ENCODE measurements at regions not wholly inside any gene's neighbourhood (a gene's known extent, or its start where the extent isn't known, plus 50 kb on each side); places are given as distances from the start of the nearest gene placed in this dataset.

DNA sequence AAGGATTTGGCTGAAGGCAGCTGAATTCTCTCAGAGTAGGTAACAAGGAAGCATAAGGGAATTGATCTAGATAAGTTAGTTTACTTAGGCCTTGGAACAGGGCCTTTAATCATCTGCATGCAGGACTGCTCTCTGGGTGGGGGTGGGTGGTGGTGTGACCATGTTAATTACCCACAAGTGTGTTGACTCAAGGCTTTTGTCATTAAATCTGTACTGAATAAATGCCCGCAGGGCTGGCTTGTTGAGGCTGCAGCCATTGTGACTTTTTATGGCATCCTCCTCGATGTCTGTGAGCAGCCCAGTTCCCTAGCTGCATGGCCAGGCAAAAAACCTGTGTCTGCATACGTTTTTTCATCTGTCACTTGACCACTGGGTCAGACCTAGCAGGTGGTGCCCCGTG lies 63.5 kb upstream of the ASCC3 start:
- DNase-seq, result no peak
- H2BK15ac ChIP-seq (replicated peaks; ENCODE audit: low read depth), result no peak overlapping the region
- H4K8ac ChIP-seq (ENCODE audit: low read depth, low read length), result no peak overlapping the region
- no peak overlapping the region for H3K18ac ChIP-seq (ENCODE audit: low read length)
- H3K4me3 ChIP-seq (ENCODE audit: low read length), result no peak overlapping the region
- WGBS (ENCODE audit: extremely low coverage, insufficient coverage, low lambda C conversion rate), result no CpG with 5 or more reads among the region's 4 CpGs
- no peaks in the 10 kb centered on the region for H3K36me3 ChIP-seq (ENCODE audit: control insufficient read depth, insufficient read depth, low read length)
- no peaks in the 10 kb centered on the region for H3K4me1 ChIP-seq (ENCODE audit: control insufficient read depth, low read depth, low read length)
- H3K23ac ChIP-seq (ENCODE audit: low read length), result no peak overlapping the region
- no peak overlapping the region for H4K5ac ChIP-seq (ENCODE audit: low read length)
- H3K9ac ChIP-seq (ENCODE audit: low read length), result no peak overlapping the region
- H3K4me2 ChIP-seq (ENCODE audit: low read length), result no peak overlapping the region
- no peak overlapping the region for H3K4ac ChIP-seq (ENCODE audit: low read depth, low read length)
- H3K27ac ChIP-seq (ENCODE audit: low read depth, low read length), result no peak overlapping the region
- H3K27me3 ChIP-seq (ENCODE audit: insufficient read depth, low read length, poor library complexity), result no peaks in the 10 kb centered on the region
- no peak overlapping the region for H2BK120ac ChIP-seq (ENCODE audit: low read depth, low read length)
- no peaks in the 10 kb centered on the region for H3K79me2 ChIP-seq (ENCODE audit: control insufficient read depth, insufficient read depth, low read length)
- H2AK5ac ChIP-seq (ENCODE audit: low read length), result no peak overlapping the region
- no peaks in the 10 kb centered on the region for H3K79me1 ChIP-seq (ENCODE audit: low read length)
- H2BK5ac ChIP-seq (ENCODE audit: low read length), result no peak overlapping the region
- no peak overlapping the region for H3K56ac ChIP-seq (ENCODE audit: low read length)

DNA sequence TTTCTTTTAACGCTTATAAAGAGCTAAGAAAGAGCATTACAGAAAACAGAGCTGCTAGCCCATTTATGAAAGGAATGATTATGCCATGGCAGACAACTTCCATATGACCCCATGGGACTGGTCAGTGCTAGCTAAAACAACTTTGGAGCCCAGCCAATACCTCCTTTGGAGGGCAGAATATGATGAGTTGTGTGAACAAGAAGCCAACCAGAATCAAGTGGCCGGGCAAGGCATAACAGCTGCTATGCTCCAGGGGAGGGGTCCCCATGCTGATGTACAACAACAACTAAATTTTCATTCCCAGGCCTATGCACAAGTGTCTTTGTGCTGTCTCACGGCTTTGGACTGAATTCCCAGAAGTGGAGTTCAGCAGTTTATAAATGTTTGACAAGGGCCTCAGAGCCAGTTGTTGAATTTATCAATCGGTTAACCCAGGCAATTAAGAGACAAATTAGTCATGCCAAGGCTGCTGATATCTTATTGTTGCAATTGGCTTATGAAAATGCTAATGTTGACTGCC lies 65.0 kb upstream of the ASCC3 start:
- Histone ChIP-seq H2BK120ac (ENCODE audit: low read depth, low read length) (no peak overlapping the region), H3K27ac (ENCODE audit: low read depth, low read length) (no peak overlapping the region), H3K9ac (ENCODE audit: low read length) (no peak overlapping the region), H3K27me3 (ENCODE audit: insufficient read depth, low read length, poor library complexity) (no peaks in the 10 kb centered on the region), H3K56ac (ENCODE audit: low read length) (no peak overlapping the region), H2BK5ac (ENCODE audit: low read length) (no peak overlapping the region), H3K18ac (ENCODE audit: low read length) (no peak overlapping the region), H3K4ac (ENCODE audit: low read depth, low read length) (no peak overlapping the region), H4K5ac (ENCODE audit: low read length) (no peak overlapping the region), H2AK5ac (ENCODE audit: low read length) (no peak overlapping the region), H3K36me3 (ENCODE audit: control insufficient read depth, insufficient read depth, low read length) (no peaks in the 10 kb centered on the region), H3K4me1 (ENCODE audit: control insufficient read depth, low read depth, low read length) (no peaks in the 10 kb centered on the region), H3K4me3 (ENCODE audit: low read length) (no peak overlapping the region), H4K8ac (ENCODE audit: low read depth, low read length) (no peak overlapping the region), H2BK15ac (replicated peaks; ENCODE audit: low read depth) (no peak overlapping the region), H3K23ac (ENCODE audit: low read length) (no peak overlapping the region), H3K79me2 (ENCODE audit: control insufficient read depth, insufficient read depth, low read length) (no peaks in the 10 kb centered on the region), H3K79me1 (ENCODE audit: low read length) (no peaks in the 10 kb centered on the region), H3K4me2 (ENCODE audit: low read length) (no peak overlapping the region)
- no CpG with 5 or more reads among the region's 4 CpGs for WGBS (ENCODE audit: extremely low coverage, insufficient coverage, low lambda C conversion rate)
- DNase-seq, result no peak

DNA sequence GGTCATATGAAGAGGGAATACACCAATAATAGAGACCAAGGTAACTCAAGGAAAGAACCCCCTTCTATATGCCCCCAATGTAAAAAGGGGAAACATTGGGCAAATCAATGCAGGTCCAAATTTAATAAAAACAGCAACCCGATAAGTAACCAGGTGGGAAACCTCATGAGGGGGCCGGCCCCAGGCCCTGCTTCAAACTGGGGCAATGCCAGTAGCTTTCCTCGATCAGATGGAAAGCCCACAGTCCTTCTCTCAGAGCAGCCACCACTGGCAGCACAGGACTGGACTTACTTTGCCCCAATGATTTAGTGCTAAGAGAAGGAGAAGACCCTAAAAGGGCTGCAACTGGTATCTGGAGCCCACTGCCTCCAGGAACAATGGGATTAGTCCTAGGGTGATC lies 65.6 kb upstream of the ASCC3 start:
- Histone ChIP-seq H3K4me3 (ENCODE audit: low read length) (no peak overlapping the region), H3K18ac (ENCODE audit: low read length) (no peak overlapping the region), H2BK15ac (replicated peaks; ENCODE audit: low read depth) (no peak overlapping the region), H2BK120ac (ENCODE audit: low read depth, low read length) (no peak overlapping the region), H3K56ac (ENCODE audit: low read length) (no peak overlapping the region), H3K4me2 (ENCODE audit: low read length) (no peak overlapping the region), H3K23ac (ENCODE audit: low read length) (no peak overlapping the region), H3K4me1 (ENCODE audit: control insufficient read depth, low read depth, low read length) (no peaks in the 10 kb centered on the region), H2AK5ac (ENCODE audit: low read length) (no peak overlapping the region), H3K9ac (ENCODE audit: low read length) (no peak overlapping the region), H2BK5ac (ENCODE audit: low read length) (no peak overlapping the region), H4K5ac (ENCODE audit: low read length) (no peak overlapping the region), H3K79me2 (ENCODE audit: control insufficient read depth, insufficient read depth, low read length) (no peaks in the 10 kb centered on the region), H3K27me3 (ENCODE audit: insufficient read depth, low read length, poor library complexity) (no peaks in the 10 kb centered on the region), H3K27ac (ENCODE audit: low read depth, low read length) (no peak overlapping the region), H4K8ac (ENCODE audit: low read depth, low read length) (no peak overlapping the region), H3K79me1 (ENCODE audit: low read length) (no peaks in the 10 kb centered on the region), H3K4ac (ENCODE audit: low read depth, low read length) (no peak overlapping the region), H3K36me3 (ENCODE audit: control insufficient read depth, insufficient read depth, low read length) (no peaks in the 10 kb centered on the region)
- no peak for DNase-seq
- no CpG with 5 or more reads among the region's 3 CpGs for WGBS (ENCODE audit: extremely low coverage, insufficient coverage, low lambda C conversion rate)

DNA sequence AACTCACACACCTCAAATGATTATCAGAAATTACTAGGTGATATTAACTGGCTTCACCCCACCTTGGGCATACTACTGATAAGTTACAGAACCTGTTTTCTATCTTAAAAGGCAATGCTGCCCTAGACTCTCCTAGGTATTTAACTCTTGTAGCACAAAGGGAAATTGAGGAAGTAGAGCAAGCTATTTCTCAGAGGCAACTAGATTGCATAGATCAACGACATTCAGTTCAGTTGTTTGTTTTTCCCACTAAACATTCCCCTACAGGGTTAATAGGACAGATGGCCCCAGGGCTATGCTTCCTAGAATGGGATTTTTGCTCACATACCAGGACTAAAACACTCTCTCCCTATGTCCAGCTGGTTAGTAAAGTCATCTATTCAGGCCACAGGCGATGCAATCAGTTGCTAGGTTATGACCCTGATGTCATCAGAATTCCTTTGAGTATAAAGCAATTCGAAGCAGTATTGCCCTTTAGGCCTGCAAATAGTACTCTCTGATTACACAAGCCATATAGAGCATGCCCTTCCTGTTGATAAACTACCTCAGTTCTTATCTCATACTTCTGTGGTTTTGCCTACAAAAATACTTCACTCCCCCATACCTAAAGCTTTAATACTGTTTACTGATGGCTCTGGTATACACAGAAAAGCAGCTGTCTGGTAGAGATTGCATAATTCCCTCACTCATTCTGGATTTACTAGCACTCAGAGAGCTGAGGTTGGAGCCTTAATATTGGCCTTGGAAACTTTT lies 67.4 kb upstream of the ASCC3 start:
- Histone ChIP-seq H3K4me2 (ENCODE audit: low read length) (no peak overlapping the region), H3K9ac (ENCODE audit: low read length) (no peak overlapping the region), H3K79me2 (ENCODE audit: control insufficient read depth, insufficient read depth, low read length) (no peaks in the 10 kb centered on the region), H2AK5ac (ENCODE audit: low read length) (no peak overlapping the region), H3K23ac (ENCODE audit: low read length) (no peak overlapping the region), H2BK5ac (ENCODE audit: low read length) (no peak overlapping the region), H3K27me3 (ENCODE audit: insufficient read depth, low read length, poor library complexity) (no peaks in the 10 kb centered on the region), H4K8ac (ENCODE audit: low read depth, low read length) (no peak overlapping the region), H3K4me3 (ENCODE audit: low read length) (no peak overlapping the region), H3K4me1 (ENCODE audit: control insufficient read depth, low read depth, low read length) (no peaks in the 10 kb centered on the region), H3K4ac (ENCODE audit: low read depth, low read length) (no peak overlapping the region), H3K18ac (ENCODE audit: low read length) (no peak overlapping the region), H2BK120ac (ENCODE audit: low read depth, low read length) (no peak overlapping the region), H2BK15ac (replicated peaks; ENCODE audit: low read depth) (no peak overlapping the region), H3K56ac (ENCODE audit: low read length) (no peak overlapping the region), H3K79me1 (ENCODE audit: low read length) (no peaks in the 10 kb centered on the region), H3K27ac (ENCODE audit: low read depth, low read length) (no peak overlapping the region), H4K5ac (ENCODE audit: low read length) (no peak overlapping the region), H3K36me3 (ENCODE audit: control insufficient read depth, insufficient read depth, low read length) (no peaks in the 10 kb centered on the region)
- DNase-seq, result peak; percentile 38
- WGBS (ENCODE audit: extremely low coverage, insufficient coverage, low lambda C conversion rate), result no CpG with 5 or more reads among the region's 3 CpGs

DNA sequence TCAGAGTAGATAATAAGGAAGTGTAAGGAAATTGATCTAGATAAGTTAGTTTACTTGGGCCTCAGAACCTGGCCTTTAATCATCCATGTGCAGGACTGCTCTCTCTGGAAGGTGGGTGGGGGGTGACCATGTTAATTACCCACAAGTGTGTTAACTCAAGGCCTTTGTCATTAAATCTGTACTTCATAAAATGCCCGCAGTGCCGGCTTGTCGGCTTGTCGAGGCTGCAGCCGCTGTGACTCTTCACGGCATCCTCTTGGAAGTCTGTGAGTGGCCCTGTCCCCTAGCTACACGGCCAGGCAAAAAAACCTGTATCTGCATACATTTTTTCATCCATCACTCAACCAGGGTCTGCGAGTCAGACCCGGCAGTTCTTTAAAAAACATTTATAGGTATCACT lies 70.9 kb upstream of the ASCC3 start:
- Histone ChIP-seq H3K4me3 (ENCODE audit: low read length) (no peak overlapping the region), H2BK15ac (replicated peaks; ENCODE audit: low read depth) (no peak overlapping the region), H3K18ac (ENCODE audit: low read length) (no peak overlapping the region), H3K4me2 (ENCODE audit: low read length) (no peak overlapping the region), H3K36me3 (ENCODE audit: control insufficient read depth, insufficient read depth, low read length) (no peaks in the 10 kb centered on the region), H2BK120ac (ENCODE audit: low read depth, low read length) (no peak overlapping the region), H3K79me2 (ENCODE audit: control insufficient read depth, insufficient read depth, low read length) (no peaks in the 10 kb centered on the region), H3K27ac (ENCODE audit: low read depth, low read length) (no peak overlapping the region), H3K4ac (ENCODE audit: low read depth, low read length) (no peak overlapping the region), H2BK5ac (ENCODE audit: low read length) (no peak overlapping the region), H2AK5ac (ENCODE audit: low read length) (no peak overlapping the region), H3K9ac (ENCODE audit: low read length) (no peak overlapping the region), H3K23ac (ENCODE audit: low read length) (no peak overlapping the region), H3K79me1 (ENCODE audit: low read length) (no peaks in the 10 kb centered on the region), H3K4me1 (ENCODE audit: control insufficient read depth, low read depth, low read length) (no peaks in the 10 kb centered on the region), H3K56ac (ENCODE audit: low read length) (no peak overlapping the region), H4K5ac (ENCODE audit: low read length) (no peak overlapping the region), H4K8ac (ENCODE audit: low read depth, low read length) (no peak overlapping the region), H3K27me3 (ENCODE audit: insufficient read depth, low read length, poor library complexity) (no peaks in the 10 kb centered on the region)
- no CpG with 5 or more reads among the region's 9 CpGs for WGBS (ENCODE audit: extremely low coverage, insufficient coverage, low lambda C conversion rate)
- DNase-seq, result no peak

DNA sequence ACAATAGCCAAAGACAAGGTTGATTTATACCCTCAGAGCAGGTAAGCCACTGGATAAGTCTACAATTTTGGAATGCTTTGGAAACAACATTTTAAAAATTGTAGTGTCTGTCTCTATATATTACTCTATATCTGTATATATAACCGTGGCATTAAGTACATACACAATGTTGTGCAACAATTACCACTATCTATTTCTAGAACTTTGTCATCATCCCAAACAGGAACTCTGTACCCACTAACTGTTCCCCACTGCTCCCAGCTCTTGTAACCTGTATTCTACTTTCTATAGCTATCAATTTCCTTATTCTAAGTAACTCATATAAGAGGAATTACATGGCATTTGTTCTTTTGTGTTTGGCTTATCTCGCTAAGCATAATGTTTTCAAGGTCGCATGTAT lies 78.2 kb upstream of the ASCC3 start:
- H2AK5ac ChIP-seq (ENCODE audit: low read length), result no peak overlapping the region
- no peak overlapping the region for H3K9ac ChIP-seq (ENCODE audit: low read length)
- no peak overlapping the region for H3K4me3 ChIP-seq (ENCODE audit: low read length)
- no peak overlapping the region for H2BK120ac ChIP-seq (ENCODE audit: low read depth, low read length)
- no peaks in the 10 kb centered on the region for H3K79me2 ChIP-seq (ENCODE audit: control insufficient read depth, insufficient read depth, low read length)
- H2BK15ac ChIP-seq (replicated peaks; ENCODE audit: low read depth), result no peak overlapping the region
- no peaks in the 10 kb centered on the region for H3K79me1 ChIP-seq (ENCODE audit: low read length)
- no peak overlapping the region for H2BK5ac ChIP-seq (ENCODE audit: low read length)
- H3K56ac ChIP-seq (ENCODE audit: low read length), result no peak overlapping the region
- no peaks in the 10 kb centered on the region for H3K36me3 ChIP-seq (ENCODE audit: control insufficient read depth, insufficient read depth, low read length)
- WGBS (ENCODE audit: extremely low coverage, insufficient coverage, low lambda C conversion rate), result no CpG with 5 or more reads among the region's 3 CpGs
- DNase-seq, result no peak
- H3K27me3 ChIP-seq (ENCODE audit: insufficient read depth, low read length, poor library complexity), result no peaks in the 10 kb centered on the region
- no peak overlapping the region for H3K4ac ChIP-seq (ENCODE audit: low read depth, low read length)
- H3K23ac ChIP-seq (ENCODE audit: low read length), result no peak overlapping the region
- no peak overlapping the region for H3K27ac ChIP-seq (ENCODE audit: low read depth, low read length)
- H3K4me1 ChIP-seq (ENCODE audit: control insufficient read depth, low read depth, low read length), result no peaks in the 10 kb centered on the region
- H3K4me2 ChIP-seq (ENCODE audit: low read length), result no peak overlapping the region
- no peak overlapping the region for H3K18ac ChIP-seq (ENCODE audit: low read length)
- H4K5ac ChIP-seq (ENCODE audit: low read length), result no peak overlapping the region
- H4K8ac ChIP-seq (ENCODE audit: low read depth, low read length), result no peak overlapping the region
